H9 (cell line): ENCODE measurements at regions not wholly inside any gene's neighbourhood (a gene's known extent, or its start where the extent isn't known, plus 50 kb on each side); places are given as distances from the start of the nearest gene placed in this dataset.

Experiments used
- DNase-seq: peaks from one replicate; pipeline ENCODE4 v3.0.0-alpha.2; 2017
- H2AFZ ChIP-seq: one replicate; pipeline ENCODE4 v1.6.1; 2013; ENCODE audit warnings: mild to moderate bottlenecking, low read length, control low read depth, moderate library complexity
- H2AK5ac ChIP-seq: 2 replicates; pipeline ENCODE4 v1.6.1; 2013; ENCODE audit warnings: low read length, control low read depth, mixed read lengths; ENCODE audit not compliant: insufficient read length
- H2BK120ac ChIP-seq: one replicate; pipeline ENCODE4 v1.6.1; 2013; ENCODE audit warnings: low read depth, mild to moderate bottlenecking, low read length, control low read depth, inconsistent platforms; ENCODE audit not compliant: poor library complexity, severe bottlenecking
- H2BK12ac ChIP-seq: 2 replicates; pipeline ENCODE4 v1.6.1; 2013; ENCODE audit warnings: low read length, control low read depth, mixed read lengths, low read depth; ENCODE audit not compliant: insufficient read length
- H2BK15ac ChIP-seq: 2 replicates; pipeline ENCODE4 v1.6.1; 2013; ENCODE audit warnings: low read depth, low read length, control low read depth
- H2BK20ac ChIP-seq: one replicate; pipeline ENCODE4 v1.6.1; 2013; ENCODE audit warnings: low read depth, mild to moderate bottlenecking, low read length, control low read depth, inconsistent platforms; ENCODE audit not compliant: poor library complexity, severe bottlenecking
- H2BK5ac ChIP-seq: 2 replicates; pipeline ENCODE4 v1.6.1; 2013; ENCODE audit warnings: low read length, control low read depth, mixed read lengths; ENCODE audit not compliant: insufficient read length
- H3K14ac ChIP-seq: 2 replicates; pipeline ENCODE4 v1.6.1; 2013; ENCODE audit warnings: low read length, control low read depth; ENCODE audit not compliant: insufficient read depth
- H3K18ac ChIP-seq: 2 replicates; pipeline ENCODE4 v1.6.1; 2013; ENCODE audit warnings: low read depth, mild to moderate bottlenecking, mixed read lengths, low read length, control low read depth; ENCODE audit not compliant: insufficient read length
- H3K23ac ChIP-seq: 2 replicates; pipeline ENCODE4 v1.6.1; 2013; ENCODE audit warnings: low read length, control low read depth, mixed read lengths, low read depth; ENCODE audit not compliant: insufficient read length
- H3K23me2 ChIP-seq: 2 replicates; pipeline ENCODE4 v1.6.1; 2013; ENCODE audit warnings: low read depth, mild to moderate bottlenecking, mixed read lengths, low read length, control low read depth; ENCODE audit not compliant: insufficient read length, poor library complexity, severe bottlenecking
- H3K27ac ChIP-seq: 2 replicates; pipeline ENCODE4 v1.5.1; 2013; ENCODE audit warnings: low read length, control low read depth, mixed read lengths, low read depth; ENCODE audit not compliant: insufficient read length
- H3K27me3 ChIP-seq: 2 replicates; pipeline ENCODE4 v1.6.1; 2013; ENCODE audit warnings: low read length, control low read depth, inconsistent platforms; ENCODE audit not compliant: insufficient read depth
- H3K4ac ChIP-seq: 2 replicates; pipeline ENCODE4 v1.6.1; 2013; ENCODE audit warnings: low read depth, mild to moderate bottlenecking, control low read depth, inconsistent platforms, low read length, moderate library complexity
- H3K4me1 ChIP-seq: 2 replicates; pipeline ENCODE4 v1.6.1; 2013; ENCODE audit warnings: low read length, control low read depth, inconsistent platforms; ENCODE audit not compliant: insufficient read depth
- H3K4me2 ChIP-seq: 2 replicates; pipeline ENCODE4 v1.6.1; 2013; ENCODE audit warnings: low read length, control low read depth, mixed read lengths; ENCODE audit not compliant: insufficient read length, insufficient read depth
- H3K56ac ChIP-seq: 2 replicates; pipeline ENCODE4 v1.6.1; 2013; ENCODE audit warnings: low read depth, mild to moderate bottlenecking, mixed read lengths, low read length, control low read depth; ENCODE audit not compliant: insufficient read length
- H3K79me1 ChIP-seq: 2 replicates; pipeline ENCODE4 v1.6.1; 2013; ENCODE audit warnings: low read depth, mild to moderate bottlenecking, moderate library complexity, low read length, control low read depth, inconsistent platforms; ENCODE audit not compliant: insufficient read depth, poor library complexity, severe bottlenecking
- H3K79me2 ChIP-seq: 2 replicates; pipeline ENCODE4 v1.6.1; 2013; ENCODE audit warnings: low read length, control low read depth, inconsistent platforms; ENCODE audit not compliant: insufficient read depth
- H3K9ac ChIP-seq: 2 replicates; pipeline ENCODE4 v1.6.1; 2013; ENCODE audit warnings: low read length, control low read depth, mixed read lengths; ENCODE audit not compliant: insufficient read length; ENCODE audit errors: extremely low read depth
- H3K9me3 ChIP-seq: one replicate; pipeline ENCODE4 v1.6.1; 2013; ENCODE audit warnings: low read depth, low read length, inconsistent platforms; ENCODE audit not compliant: control insufficient read depth
- H3T11ph ChIP-seq: one replicate; pipeline ENCODE4 v1.6.1; 2013; ENCODE audit warnings: mild to moderate bottlenecking, low read length, control low read depth, inconsistent platforms
- H4K20me1 ChIP-seq: one replicate; pipeline ENCODE4 v1.6.1; 2013; ENCODE audit not compliant: control insufficient read depth, insufficient read length, insufficient read depth
- H4K5ac ChIP-seq: 2 replicates; pipeline ENCODE4 v1.6.1; 2013; ENCODE audit warnings: low read depth, mild to moderate bottlenecking, mixed read lengths, low read length, control low read depth; ENCODE audit not compliant: insufficient read length
- H4K8ac ChIP-seq: replicated peaks from 2 replicates; pipeline ENCODE4 v1.6.1; 2013; ENCODE audit warnings: low read length, control low read depth, mixed read lengths, low read depth; ENCODE audit not compliant: insufficient read length
- H4K91ac ChIP-seq: 2 replicates; pipeline ENCODE4 v1.6.1; 2013; ENCODE audit warnings: low read depth, mild to moderate bottlenecking, moderate library complexity, mixed read lengths, low read length, control low read depth; ENCODE audit not compliant: insufficient read length
- H3K27ac Mint-ChIP-seq, 3 experiments: 2 replicates in 2 of 3; 3 replicates in 1 of 3; pipeline ENCODE4 v1.8.0; 2020 to 2021; ENCODE audit warnings: mixed read lengths in 3 of 3, mild to moderate bottlenecking in 1 of 3, moderate library complexity in 1 of 3
- H3K27me3 Mint-ChIP-seq: 2 replicates; pipeline ENCODE4 v1.8.0; 2021; ENCODE audit warnings: low read depth, mild to moderate bottlenecking, moderate library complexity, mixed read lengths
- H3K36me3 Mint-ChIP-seq, 3 experiments: 2 replicates in 2 of 3; 3 replicates in 1 of 3; pipeline ENCODE4 v1.8.0; 2020 to 2021; ENCODE audit warnings: low read depth in 3 of 3, mixed read lengths in 3 of 3; ENCODE audit not compliant: insufficient read depth in 1 of 3
- H3K4me1 Mint-ChIP-seq, 2 experiments: 2 replicates each; pipeline ENCODE4 v1.8.0; 2020; ENCODE audit warnings: mixed read lengths in 2 of 2
- H3K4me3 Mint-ChIP-seq, 2 experiments: 2 replicates in 1 of 2; 3 replicates in 1 of 2; pipeline ENCODE4 v1.8.0; 2020 to 2021; ENCODE audit warnings: mild to moderate bottlenecking in 2 of 2, mixed read lengths in 2 of 2, moderate library complexity in 1 of 2
- H3K9me3 Mint-ChIP-seq, 2 experiments: 2 replicates in 1 of 2; 3 replicates in 1 of 2; pipeline ENCODE4 v1.8.0; 2020; ENCODE audit warnings: mild to moderate bottlenecking in 2 of 2, mixed read lengths in 2 of 2, moderate library complexity in 1 of 2
- WGBS: extraction: QIAGEN DNeasy Blood & Tissue Kit; methylation state at CpG from one replicate; pipeline ENCODE4 v1.1.7; 2013; ENCODE audit warnings: missing lambda C conversion rate, low lambda C conversion rate, mixed read lengths; ENCODE audit not compliant: insufficient read length; ENCODE audit errors: extremely low coverage; 5-methylcytosine and 5-hydroxymethylcytosine counted together
- TF ChIP-seq, protein P1 (sequence below): fragments of 200-600 bp; sonication (generic); conservative IDR thresholded peaks from 3 replicates; pipeline ENCODE4 v1.8.0; 2021; ENCODE audit warnings: antibody characterized with exemption, mild to moderate bottlenecking

DNA sequence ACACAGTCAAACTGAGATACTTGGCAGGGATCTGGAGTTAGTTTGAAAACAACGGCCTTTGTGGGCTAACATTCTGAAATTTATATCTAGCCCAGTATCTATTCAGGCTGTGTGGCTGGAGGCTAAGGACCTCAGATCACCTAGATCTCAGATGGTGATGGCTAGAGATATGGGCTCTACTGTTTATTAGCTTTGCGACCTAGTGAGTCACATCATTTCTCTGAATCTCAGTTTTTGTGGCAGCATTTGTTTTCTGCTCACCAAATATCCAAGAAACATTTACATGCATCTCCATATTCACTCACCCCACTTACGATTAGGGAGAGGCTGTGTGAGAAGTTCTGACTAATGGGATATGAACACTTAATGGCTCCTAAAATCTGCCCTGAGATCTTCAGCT, 503.9 kb downstream of the KIF20B start:
- H4K5ac ChIP-seq: no peak overlapping the region
- WGBS: no CpG with 5 or more reads among the region's 3 CpGs

More for the DNA sequence above, 503.9 kb downstream of the KIF20B start:
- no peak overlapping the region for H3K4ac ChIP-seq
- H2AFZ ChIP-seq: no peak overlapping the region
- no peak overlapping the region for H3T11ph ChIP-seq
- no peak overlapping the region for H3K27ac Mint-ChIP-seq
- H3K9me3 ChIP-seq: no peaks in the 10 kb centered on the region
- no peak overlapping the region for H2BK20ac ChIP-seq
- no peaks in the 10 kb centered on the region for H3K79me2 ChIP-seq
- no peaks in the 10 kb centered on the region for H3K4me1 ChIP-seq
- no peaks in the 10 kb centered on the region for H3K27me3 ChIP-seq
- TF ChIP-seq, protein P1, sequence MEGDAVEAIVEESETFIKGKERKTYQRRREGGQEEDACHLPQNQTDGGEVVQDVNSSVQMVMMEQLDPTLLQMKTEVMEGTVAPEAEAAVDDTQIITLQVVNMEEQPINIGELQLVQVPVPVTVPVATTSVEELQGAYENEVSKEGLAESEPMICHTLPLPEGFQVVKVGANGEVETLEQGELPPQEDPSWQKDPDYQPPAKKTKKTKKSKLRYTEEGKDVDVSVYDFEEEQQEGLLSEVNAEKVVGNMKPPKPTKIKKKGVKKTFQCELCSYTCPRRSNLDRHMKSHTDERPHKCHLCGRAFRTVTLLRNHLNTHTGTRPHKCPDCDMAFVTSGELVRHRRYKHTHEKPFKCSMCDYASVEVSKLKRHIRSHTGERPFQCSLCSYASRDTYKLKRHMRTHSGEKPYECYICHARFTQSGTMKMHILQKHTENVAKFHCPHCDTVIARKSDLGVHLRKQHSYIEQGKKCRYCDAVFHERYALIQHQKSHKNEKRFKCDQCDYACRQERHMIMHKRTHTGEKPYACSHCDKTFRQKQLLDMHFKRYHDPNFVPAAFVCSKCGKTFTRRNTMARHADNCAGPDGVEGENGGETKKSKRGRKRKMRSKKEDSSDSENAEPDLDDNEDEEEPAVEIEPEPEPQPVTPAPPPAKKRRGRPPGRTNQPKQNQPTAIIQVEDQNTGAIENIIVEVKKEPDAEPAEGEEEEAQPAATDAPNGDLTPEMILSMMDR: no peak
- no peak overlapping the region for H4K8ac ChIP-seq
- no peak overlapping the region for H2BK12ac ChIP-seq
- H3K23ac ChIP-seq: no peak overlapping the region
- H3K23me2 ChIP-seq: no peaks in the 10 kb centered on the region
- H3K9ac ChIP-seq: no peak overlapping the region
- no peak overlapping the region for H3K4me2 ChIP-seq
- no peak overlapping the region for H2BK15ac ChIP-seq
- H3K27ac ChIP-seq: no peak overlapping the region
- no peak overlapping the region for H2BK120ac ChIP-seq
- no peaks in the 10 kb centered on the region for H3K79me1 ChIP-seq
- no peak for DNase-seq
- H3K27me3 Mint-ChIP-seq: no peaks in the 10 kb centered on the region
- no peak overlapping the region for H3K14ac ChIP-seq
- H3K4me3 Mint-ChIP-seq: no peak overlapping the region
- H4K91ac ChIP-seq: no peak overlapping the region
- no peaks in the 10 kb centered on the region for H4K20me1 ChIP-seq
- no peak overlapping the region for H3K18ac ChIP-seq
- H2BK5ac ChIP-seq: no peak overlapping the region
- H3K4me1 Mint-ChIP-seq: no peaks in the 10 kb centered on the region
- H3K36me3 Mint-ChIP-seq: no peaks in the 10 kb centered on the region; a peak in 1 of 7 replicates
- no peak overlapping the region for H3K56ac ChIP-seq
- no peaks in the 10 kb centered on the region; a peak in 2 of 5 replicates for H3K9me3 Mint-ChIP-seq
- H2AK5ac ChIP-seq: no peak overlapping the region
